GM23248 (cell line): ENCODE measurements at regions not wholly inside any gene's neighbourhood (a gene's known extent, or its start where the extent isn't known, plus 50 kb on each side); places are given as distances from the start of the nearest gene placed in this dataset.

Experiments used
- EZH2 ChIP-seq: fragments of 200-600 bp; sonication (generic); IDR thresholded peaks from 2 replicates; pipeline ENCODE4 v1.6.1; 2018; ENCODE audit warnings: antibody characterized with exemption, mild to moderate bottlenecking; ENCODE audit not compliant: insufficient read depth, poor library complexity, severe bottlenecking
- EZH2phosphoT487 ChIP-seq: fragments of 200-600 bp; sonication (generic); IDR thresholded peaks from 2 replicates; pipeline ENCODE4 v1.6.1; 2018; ENCODE audit warnings: antibody characterized with exemption, moderate library complexity, mild to moderate bottlenecking, low read depth; ENCODE audit not compliant: insufficient read depth

DNA sequence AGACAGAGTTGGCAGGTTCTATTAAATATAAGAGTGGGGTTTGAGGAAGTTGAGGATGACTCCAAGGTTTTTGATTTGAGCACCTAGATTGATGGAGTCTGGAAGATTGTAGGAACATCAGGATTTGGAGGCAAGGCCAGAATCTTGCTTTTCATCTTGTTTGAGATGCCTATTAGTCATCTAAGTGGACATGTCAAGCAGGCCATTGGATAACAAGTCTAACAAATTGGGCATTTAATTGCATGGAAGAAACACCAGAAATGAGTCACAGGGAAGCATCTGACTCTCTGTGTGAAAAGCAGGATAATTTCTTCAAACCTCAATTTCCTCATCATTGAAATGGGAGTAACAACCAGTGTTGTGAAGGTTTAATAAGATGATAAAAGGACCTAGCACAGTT lies 53.3 kb upstream of the ARL15 start:
- TF ChIP-seq EZH2 (no peak), EZH2phosphoT487 (no peak)
